ENCODE measurements at regions not wholly inside any gene's neighbourhood (a gene's known extent, or its start where the extent isn't known, plus 50 kb on each side); places are given as distances from the start of the nearest gene placed in this dataset.

GRCh38 chr3:87873136-87873535 lies 185.7 kb downstream of the CGGBP1 start:
- dilution Hi-C loops (cut with MboI; ENCODE audit: extremely low pct_ligation_motif_present, low sequenced_read_pairs) = no loop called here
- no peak overlapping the region for H3K9ac ChIP-seq (ENCODE audit: control insufficient read depth, extremely low read depth, insufficient read depth, low read length)
- no peak for FAIRE-seq
- no peaks in the 10 kb centered on the region for H3K9me1 ChIP-seq (ENCODE audit: control insufficient read depth, extremely low read depth, insufficient read depth, low read length)
- H3K27ac ChIP-seq (ENCODE audit: control insufficient read depth, insufficient read depth, low read length) = no peak overlapping the region
- no peak overlapping the region for H3K4me3 ChIP-seq (ENCODE audit: control insufficient read depth in 2 of 3, extremely low read depth in 1 of 3, insufficient read depth in 2 of 3, low read depth in 1 of 3, low read length in 3 of 3)
- no peaks in the 10 kb centered on the region for H3K9me3 ChIP-seq (ENCODE audit: control insufficient read depth, low read depth, low read length)
- no peaks in the 10 kb centered on the region for H3K4me1 ChIP-seq (ENCODE audit: control insufficient read depth, extremely low read depth, insufficient read depth, low read length)
- H3K79me2 ChIP-seq (ENCODE audit: control insufficient read depth, insufficient read depth, low read length) = no peaks in the 10 kb centered on the region
- H4K20me1 ChIP-seq (ENCODE audit: control insufficient read depth, extremely low read depth, insufficient read depth, low read length) = no peaks in the 10 kb centered on the region
- no peak for DNase-seq (ENCODE audit: low read depth, low spot score)
- no peaks in the 10 kb centered on the region for H3K27me3 ChIP-seq (ENCODE audit: control insufficient read depth, extremely low read depth, insufficient read depth, low read length)
- no peaks in the 10 kb centered on the region for H3K36me3 ChIP-seq (ENCODE audit: control insufficient read depth in 2 of 2, extremely low read depth in 1 of 2, insufficient read depth in 2 of 2, low read length in 2 of 2)
- no peak overlapping the region for H2AFZ ChIP-seq (ENCODE audit: control insufficient read depth, low read length)
- no peak overlapping the region for H3K4me2 ChIP-seq (ENCODE audit: control insufficient read depth, extremely low read depth, insufficient read depth, low read depth, low read length)
- TF ChIP-seq CTCF (optimal IDR thresholded peaks at IDR 0.05 in 1 of 3, IDR thresholded peaks at IDR 0.05 in 1 of 3, conservative IDR thresholded peaks at IDR 0.05 in 1 of 3; ENCODE audit: extremely low read depth in 1 of 3, insufficient read depth in 2 of 3, low read length in 3 of 3) (no peak), EZH2 (IDR thresholded peaks at IDR 0.05; ENCODE audit: low read length) (no peak)

DNA sequence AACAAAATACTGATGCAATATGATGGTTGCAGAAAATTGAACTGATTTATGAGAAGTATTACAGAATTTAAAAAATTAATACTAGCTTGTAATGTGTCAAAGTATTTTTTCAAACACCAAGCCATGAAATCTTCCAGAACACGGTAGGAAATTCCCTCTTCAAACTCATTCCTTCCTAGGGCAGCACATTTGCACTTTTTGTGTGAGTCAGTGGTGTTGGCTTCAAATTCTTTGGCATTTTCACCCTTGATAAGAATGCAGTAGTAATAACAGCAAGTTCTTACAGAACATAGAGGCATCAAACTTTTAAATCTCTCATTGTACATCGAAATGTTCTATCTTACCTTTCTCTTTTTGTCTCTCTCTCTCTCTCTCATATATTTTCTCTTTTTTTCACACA lies 191.8 kb downstream of the CGGBP1 start:
- Histone ChIP-seq H3K9ac (ENCODE audit: control insufficient read depth, extremely low read depth, insufficient read depth, low read length) (no peak overlapping the region), H3K27ac (ENCODE audit: control insufficient read depth, insufficient read depth, low read length) (no peak overlapping the region), H3K4me3 (ENCODE audit: control insufficient read depth in 2 of 3, extremely low read depth in 1 of 3, insufficient read depth in 2 of 3, low read depth in 1 of 3, low read length in 3 of 3) (no peak overlapping the region), H3K27me3 (ENCODE audit: control insufficient read depth, extremely low read depth, insufficient read depth, low read length) (no peaks in the 10 kb centered on the region), H3K9me3 (ENCODE audit: control insufficient read depth, low read depth, low read length) (no peaks in the 10 kb centered on the region), H3K4me2 (ENCODE audit: control insufficient read depth, extremely low read depth, insufficient read depth, low read depth, low read length) (no peak overlapping the region), H3K36me3 (ENCODE audit: control insufficient read depth in 2 of 2, extremely low read depth in 1 of 2, insufficient read depth in 2 of 2, low read length in 2 of 2) (no peaks in the 10 kb centered on the region), H3K4me1 (ENCODE audit: control insufficient read depth, extremely low read depth, insufficient read depth, low read length) (no peaks in the 10 kb centered on the region), H3K9me1 (ENCODE audit: control insufficient read depth, extremely low read depth, insufficient read depth, low read length) (no peaks in the 10 kb centered on the region), H3K79me2 (ENCODE audit: control insufficient read depth, insufficient read depth, low read length) (no peaks in the 10 kb centered on the region), H4K20me1 (ENCODE audit: control insufficient read depth, extremely low read depth, insufficient read depth, low read length) (no peaks in the 10 kb centered on the region), H2AFZ (ENCODE audit: control insufficient read depth, low read length) (no peak overlapping the region)
- TF ChIP-seq CTCF (optimal IDR thresholded peaks at IDR 0.05 in 1 of 3, IDR thresholded peaks at IDR 0.05 in 1 of 3, conservative IDR thresholded peaks at IDR 0.05 in 1 of 3; ENCODE audit: extremely low read depth in 1 of 3, insufficient read depth in 2 of 3, low read length in 3 of 3) = no peak
- no peak for TF ChIP-seq EZH2 (IDR thresholded peaks at IDR 0.05; ENCODE audit: low read length)
- DNase-seq (ENCODE audit: low read depth, low spot score) (no peak), FAIRE-seq (no peak)
- dilution Hi-C loops (cut with MboI; ENCODE audit: extremely low pct_ligation_motif_present, low sequenced_read_pairs) = no loop called here

All from keratinocyte (primary cell).